H1 (cell line): ENCODE measurements at regions not wholly inside any gene's neighbourhood (a gene's known extent, or its start where the extent isn't known, plus 50 kb on each side); places are given as distances from the start of the nearest gene placed in this dataset.

Source experiments
- CBX8 ChIP-seq: fragments of 300-800, 300-1000 bp; sonication (generic); IDR thresholded peaks from 2 replicates; pipeline ENCODE4 v1.7.1; 2016; ENCODE audit warnings: low read depth, low read length, borderline replicate concordance
- CEBPB ChIP-seq: IDR thresholded peaks from 2 replicates; pipeline ENCODE4 v1.6.1; 2012; ENCODE audit warnings: low read depth, low read length
- CTCF ChIP-seq, 3 experiments: IDR thresholded peaks; 1 replicate in 2 of 3; 2 replicates in 1 of 3; pipeline versions ENCODE4 v1.5.1 to v1.6.1; 2011; ENCODE audit warnings: low read length in 3 of 3, mild to moderate bottlenecking in 3 of 3, inconsistent platforms in 2 of 3, low read depth in 1 of 3, moderate library complexity in 1 of 3; ENCODE audit not compliant: insufficient read depth in 1 of 3; ENCODE audit errors: control extremely low read depth in 1 of 3
- EZH2 ChIP-seq: fragments of 200-600 bp; sonication (generic); IDR thresholded peaks from 2 replicates; pipeline ENCODE4 v1.7.1; 2012; ENCODE audit warnings: low read depth, mild to moderate bottlenecking, moderate library complexity, low read length, inconsistent platforms; ENCODE audit not compliant: severe bottlenecking
- JUND ChIP-seq: IDR thresholded peaks from 2 replicates; pipeline ENCODE4 v1.6.1; 2011; ENCODE audit warnings: mild to moderate bottlenecking, improper control_type of control experiment, low read length
- POLR2A ChIP-seq, 2 experiments: IDR thresholded peaks; 1 replicate in 1 of 2; 2 replicates in 1 of 2; pipeline ENCODE4 v1.6.1; 2011; ENCODE audit warnings: low read depth in 2 of 2, low read length in 2 of 2, mild to moderate bottlenecking in 2 of 2; ENCODE audit errors: control extremely low read depth in 1 of 2
- POLR2AphosphoS5 ChIP-seq: IDR thresholded peaks from 2 replicates; pipeline ENCODE4 v1.6.1; 2011; ENCODE audit warnings: low read depth, low read length
- RFX5 ChIP-seq: IDR thresholded peaks from 2 replicates; pipeline ENCODE4 v1.6.1; 2011; ENCODE audit warnings: low read depth, low read length, improper control_type of control experiment, borderline replicate concordance
- SP2 ChIP-seq: IDR thresholded peaks from 2 replicates; pipeline ENCODE4 v1.6.1; 2012; ENCODE audit warnings: mild to moderate bottlenecking, low read length, inconsistent platforms
- SP4 ChIP-seq: IDR thresholded peaks from 2 replicates; pipeline ENCODE4 v1.6.1; 2012; ENCODE audit warnings: low read length, inconsistent platforms
- SRF ChIP-seq: IDR thresholded peaks from 2 replicates; pipeline ENCODE4 v1.6.1; 2011; ENCODE audit warnings: mild to moderate bottlenecking, low read depth, low read length, moderate library complexity
- TEAD4 ChIP-seq: IDR thresholded peaks from 2 replicates; pipeline ENCODE4 v1.6.1; 2012; ENCODE audit warnings: low read depth, low read length, inconsistent platforms, mixed read lengths
- TF ChIP-seq, protein P1 (sequence below): IDR thresholded peaks from 2 replicates; pipeline ENCODE4 v1.6.1; 2012; ENCODE audit warnings: inconsistent platforms
- TF ChIP-seq, protein P2 (sequence below): IDR thresholded peaks from 2 replicates; pipeline ENCODE4 v1.6.1; 2011; ENCODE audit warnings: low read depth, mild to moderate bottlenecking, low read length; ENCODE audit not compliant: insufficient read depth

DNA sequence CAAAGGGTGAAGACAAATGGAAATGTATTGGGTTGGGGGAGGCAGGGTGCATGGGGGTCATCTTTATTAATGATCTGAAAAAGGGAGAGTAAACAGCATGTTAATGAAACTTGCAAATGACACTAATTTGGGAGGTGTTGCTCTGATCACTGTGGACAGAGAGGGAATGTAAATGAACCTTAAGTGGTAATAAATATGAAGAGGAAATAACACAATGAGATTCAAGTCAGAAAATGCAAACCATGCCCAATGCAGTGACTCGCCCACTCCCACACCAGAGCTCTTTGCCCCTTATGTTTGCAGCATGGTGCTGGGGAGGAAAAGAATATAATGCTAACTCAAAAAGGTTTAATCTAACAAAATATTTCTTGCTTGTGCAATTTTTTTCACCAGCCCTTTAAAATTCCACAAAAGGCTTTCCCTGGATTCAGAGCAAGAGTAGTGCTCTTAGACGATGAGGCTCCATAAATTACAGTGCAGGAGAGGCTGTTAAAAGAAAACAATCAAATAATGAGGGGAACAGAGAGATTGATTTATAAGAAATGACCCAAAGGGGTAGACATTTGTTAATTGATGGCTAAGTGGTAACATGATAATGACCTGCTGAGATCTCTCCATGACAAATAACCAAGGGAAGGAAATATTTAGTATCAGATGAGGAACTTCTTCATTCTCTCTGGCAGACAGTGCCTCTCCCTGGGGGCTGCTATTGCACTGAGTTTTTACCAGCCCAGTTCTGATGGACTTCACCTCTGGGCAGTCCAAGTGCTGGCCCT lies 210.0 kb upstream of the PPP2R3A start:
- TF ChIP-seq CTCF (IDR thresholded peaks at IDR 0.05; ENCODE audit: control extremely low read depth in 1 of 3, insufficient read depth in 1 of 3, low read depth in 1 of 3, low read length in 3 of 3): no peak
- no peak for TF ChIP-seq POLR2AphosphoS5
- no peak for TF ChIP-seq RFX5
- TF ChIP-seq POLR2A (IDR thresholded peaks at IDR 0.05; ENCODE audit: control extremely low read depth in 1 of 2, low read depth in 2 of 2, low read length in 2 of 2): no peak
- TF ChIP-seq, protein P1, sequence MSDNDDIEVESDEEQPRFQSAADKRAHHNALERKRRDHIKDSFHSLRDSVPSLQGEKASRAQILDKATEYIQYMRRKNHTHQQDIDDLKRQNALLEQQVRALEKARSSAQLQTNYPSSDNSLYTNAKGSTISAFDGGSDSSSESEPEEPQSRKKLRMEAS: no peak
- no peak for TF ChIP-seq SP4
- no peak for TF ChIP-seq CBX8
- TF ChIP-seq SRF: no peak
- no peak for TF ChIP-seq SP2
- TF ChIP-seq JUND: no peak
- TF ChIP-seq, protein P2, sequence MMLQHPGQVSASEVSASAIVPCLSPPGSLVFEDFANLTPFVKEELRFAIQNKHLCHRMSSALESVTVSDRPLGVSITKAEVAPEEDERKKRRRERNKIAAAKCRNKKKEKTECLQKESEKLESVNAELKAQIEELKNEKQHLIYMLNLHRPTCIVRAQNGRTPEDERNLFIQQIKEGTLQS: no peak
- TF ChIP-seq EZH2: no peak
- TF ChIP-seq CEBPB: no peak
- no peak for TF ChIP-seq TEAD4
